Psoas muscle (tissue), 7 donors: ENCODE measurements at regions not wholly inside any gene's neighbourhood (a gene's known extent, or its start where the extent isn't known, plus 50 kb on each side); places are given as distances from the start of the nearest gene placed in this dataset.

Source experiments
- ATAC-seq, 4 donors: fragments of 200-7000 bp; cut with Tn5 transposase; one replicate each; pipeline ENCODE4 v1.9.1; 2020; ENCODE audit warnings: moderate library complexity in 3 of 4, mild to moderate bottlenecking in 2 of 4
- DNase-seq, 2 donors: peaks; one replicate each; pipeline ENCODE4 v3.0.0-alpha.2; 2020
- H3K27ac ChIP-seq: fragments of 200-600 bp; one replicate; pipeline ENCODE4 v1.8.0; 2022
- H3K27me3 ChIP-seq, 3 donors: fragments of 200-600 bp in 1 of 3; one replicate each; pipeline versions ENCODE4 v1.6.1 to v1.8.0; 2013 to 2022; ENCODE audit warnings: low read length in 2 of 3, mild to moderate bottlenecking in 2 of 3, moderate library complexity in 1 of 3; ENCODE audit not compliant: insufficient read depth in 3 of 3
- H3K36me3 ChIP-seq, 2 donors: fragments of 200-600 bp in 1 of 2; one replicate each; pipeline versions ENCODE4 v1.6.1 to v1.8.0; 2013 to 2022; ENCODE audit warnings: low read depth in 1 of 2, mild to moderate bottlenecking in 1 of 2, moderate library complexity in 1 of 2; ENCODE audit not compliant: insufficient read depth in 1 of 2
- H3K4me1 ChIP-seq: fragments of 200-600 bp; one replicate; pipeline ENCODE4 v1.8.0; 2022
- H3K4me3 ChIP-seq: fragments of 200-600 bp; one replicate; pipeline ENCODE4 v1.8.0; 2022; ENCODE audit warnings: mild to moderate bottlenecking
- H3K9me3 ChIP-seq: fragments of 200-600 bp; one replicate; pipeline ENCODE4 v1.8.0; 2022
- CTCF ChIP-seq: fragments of 200-600 bp; IDR thresholded peaks from one replicate; pipeline ENCODE4 v1.8.0; 2022; ENCODE audit warnings: antibody characterized with exemption
- WGBS, 3 donors: extraction: QIAGEN DNeasy Blood & Tissue Kit; methylation state at CpG; one replicate each; pipeline versions ENCODE4 v1.1.6 to v1.1.7; 2013; 5-methylcytosine and 5-hydroxymethylcytosine counted together
- intact Hi-C, 2 donors: fragments of 100-400 bp; cut with DNase I; formaldehyde crosslinking; loops; one replicate each; pipeline versions ENCODE4 v1.11.0 to v1.14.2; 2022
- donor health status: healthy with polysubstance abuse.
- donor health status: DM: no; HTN: no; CAD: no; lungs with moderate emphysema.
- donor health status: Bipolar disorder and iron deficiency.
- donor health status: healthy.
- donor health status: DM: yes; HTN: yes; CAD: no.
- donor health status: DM: no; HTN: no; CAD: no.
- donor health status: DM: yes; HTN: yes; CAD: no.

GRCh38 chr7:104264285-104264684 is 56.5 kb upstream of the ORC5 start:
- Histone ChIP-seq H3K4me1 (no peaks in the 10 kb centered on the region), H3K27me3 (peaks cover 0 to 6% (median 0%) of the 10 kb centered on the region in 3 donors), H3K36me3 (no peaks in the 10 kb centered on the region), H3K4me3 (no peak overlapping the region), H3K9me3 (peaks cover 11% of the 10 kb centered on the region), H3K27ac (no peak overlapping the region)
- ATAC-seq = no peak
- WGBS, 3 donors = 64 to 78% (median 68%) methylated on average over 3 of the region's 3 CpGs
- intact Hi-C loops = no loop called here
- no peak for TF ChIP-seq CTCF
- no peak for DNase-seq

GRCh38 chr7:104267701-104268368 is 60.0 kb upstream of the ORC5 start:
- intact Hi-C loops = no loop called here
- 52 to 57% (median 53%) methylated on average over 3 of the region's 3 CpGs for WGBS, 3 donors
- no peak for ATAC-seq
- peak; percentile 11 for TF ChIP-seq CTCF
- no peak for DNase-seq
- peaks cover 0 to 6% (median 0%) of the 10 kb centered on the region in 3 donors for H3K27me3 ChIP-seq
- H3K4me1 ChIP-seq = no peaks in the 10 kb centered on the region
- no peak overlapping the region for H3K4me3 ChIP-seq
- H3K9me3 ChIP-seq = peaks cover 11% of the 10 kb centered on the region
- H3K36me3 ChIP-seq = no peaks in the 10 kb centered on the region
- H3K27ac ChIP-seq = no peak overlapping the region

GRCh38 chr7:104271948-104272347 is 56.5 kb upstream of the LHFPL3 start:
- no peaks in the 10 kb centered on the region for H3K9me3 ChIP-seq
- no peak overlapping the region for H3K27ac ChIP-seq
- no peaks in the 10 kb centered on the region for H3K36me3 ChIP-seq
- no peak overlapping the region for H3K4me3 ChIP-seq
- no peaks in the 10 kb centered on the region for H3K4me1 ChIP-seq
- DNase-seq (no peak), ATAC-seq (no peak)
- TF ChIP-seq CTCF = no peak
- 58 to 62% (median 58%) methylated on average over 2 of the region's 2 CpGs for WGBS, 3 donors
- intact Hi-C loops = no loop called here
- peaks cover 0 to 6% (median 0%) of the 10 kb centered on the region in 3 donors for H3K27me3 ChIP-seq

- intact Hi-C loops = no loop called here
- peak; percentile 20 for TF ChIP-seq CTCF
- no peaks in the 10 kb centered on the region for H3K36me3 ChIP-seq
- H3K4me3 ChIP-seq = no peak overlapping the region
- no peak for DNase-seq
- H3K27ac ChIP-seq = no peak overlapping the region
- WGBS, 3 donors = 88 to 90% (median 89%) methylated on average over 5 of the region's 5 CpGs
- H3K9me3 ChIP-seq = no peaks in the 10 kb centered on the region
- no peaks in the 10 kb centered on the region for H3K4me1 ChIP-seq
- H3K27me3 ChIP-seq = peaks cover 0 to 6% (median 0%) of the 10 kb centered on the region in 3 donors
- ATAC-seq = no peak
These were observed 55.5 kb upstream of the LHFPL3 start for GRCh38 chr7:104272767-104273384.
